GM23248 (cell line): ENCODE measurements at regions not wholly inside any gene's neighbourhood (a gene's known extent, or its start where the extent isn't known, plus 50 kb on each side); places are given as distances from the start of the nearest gene placed in this dataset.

Source experiments
- EZH2 ChIP-seq: fragments of 200-600 bp; sonication (generic); IDR thresholded peaks from 2 replicates; pipeline ENCODE4 v1.6.1; 2018; ENCODE audit warnings: antibody characterized with exemption, mild to moderate bottlenecking; ENCODE audit not compliant: insufficient read depth, poor library complexity, severe bottlenecking
- EZH2phosphoT487 ChIP-seq: fragments of 200-600 bp; sonication (generic); IDR thresholded peaks from 2 replicates; pipeline ENCODE4 v1.6.1; 2018; ENCODE audit warnings: antibody characterized with exemption, moderate library complexity, mild to moderate bottlenecking, low read depth; ENCODE audit not compliant: insufficient read depth

DNA sequence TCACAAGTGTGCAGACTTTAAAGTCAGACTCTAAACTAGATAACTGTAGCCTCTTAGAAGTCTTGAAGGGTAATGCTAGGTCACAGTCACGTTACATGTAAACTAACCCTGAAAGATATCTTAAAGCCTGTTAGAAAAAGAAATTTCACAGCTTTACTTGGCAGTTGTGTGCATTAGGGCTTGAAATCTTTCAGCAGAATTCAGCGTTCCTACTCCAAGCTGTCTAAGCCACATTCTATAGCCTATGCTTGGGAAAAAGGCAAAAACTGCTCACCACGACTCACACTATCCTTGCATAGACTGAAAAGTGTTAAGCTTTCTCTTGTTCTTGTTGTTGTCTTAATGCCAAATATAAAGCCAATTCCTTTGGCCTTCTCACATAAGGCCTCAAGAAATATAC lies 338.0 kb upstream of the SASH1 start:
- no peak for TF ChIP-seq EZH2
- TF ChIP-seq EZH2phosphoT487: no peak
